Loucy (cell line): ENCODE measurements at regions not wholly inside any gene's neighbourhood (a gene's known extent, or its start where the extent isn't known, plus 50 kb on each side); places are given as distances from the start of the nearest gene placed in this dataset.

Experiments used
- EZH2phosphoT487 ChIP-seq: fragments of 200-600 bp; IDR thresholded peaks from 2 replicates; pipeline ENCODE4 v1.6.1; 2018; ENCODE audit warnings: antibody characterized with exemption, mild to moderate bottlenecking, moderate library complexity, borderline replicate concordance
- TF ChIP-seq, protein P1 (sequence below): fragments of 200-600 bp; sonication (generic); conservative IDR thresholded peaks from 2 replicates; pipeline ENCODE4 v1.5.1; 2014; ENCODE audit warnings: mild to moderate bottlenecking, antibody characterized with exemption, low read length

DNA sequence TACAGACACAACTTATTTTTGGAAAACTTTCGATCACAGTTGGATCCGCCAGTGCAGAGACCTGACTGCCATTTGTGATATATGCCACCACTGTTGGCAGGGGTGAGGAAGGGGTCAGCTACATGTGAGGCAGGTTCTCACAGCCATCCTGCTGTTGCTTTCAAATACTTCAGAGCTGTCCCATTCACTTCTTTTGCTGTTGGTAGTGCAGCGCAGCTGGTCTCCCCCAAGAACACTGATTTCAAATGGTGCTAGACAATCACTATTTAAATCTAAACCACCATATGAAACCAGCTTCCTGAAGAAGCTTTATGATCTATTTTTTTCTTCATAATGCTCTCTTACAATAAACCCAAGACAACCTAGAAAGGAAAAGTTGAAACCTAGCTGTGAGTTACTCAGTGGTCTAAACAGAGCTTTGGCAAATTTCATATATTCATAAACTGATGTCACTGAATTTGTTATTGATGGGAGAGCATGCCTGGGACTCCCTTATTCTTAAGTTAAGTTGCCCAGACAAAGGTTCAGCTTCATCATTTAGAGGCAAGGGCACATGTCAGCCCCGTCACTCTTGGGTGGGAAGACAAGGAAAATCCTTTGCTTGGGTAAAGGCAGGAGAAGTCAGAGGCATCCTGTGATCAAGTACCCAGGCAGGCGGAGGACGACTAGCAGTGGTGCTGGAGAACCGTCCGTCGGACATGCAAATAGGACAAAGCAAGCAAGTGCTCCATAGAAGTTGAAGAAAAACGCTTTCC is 143.4 kb upstream of the KLF14 start:
- TF ChIP-seq, protein P1, sequence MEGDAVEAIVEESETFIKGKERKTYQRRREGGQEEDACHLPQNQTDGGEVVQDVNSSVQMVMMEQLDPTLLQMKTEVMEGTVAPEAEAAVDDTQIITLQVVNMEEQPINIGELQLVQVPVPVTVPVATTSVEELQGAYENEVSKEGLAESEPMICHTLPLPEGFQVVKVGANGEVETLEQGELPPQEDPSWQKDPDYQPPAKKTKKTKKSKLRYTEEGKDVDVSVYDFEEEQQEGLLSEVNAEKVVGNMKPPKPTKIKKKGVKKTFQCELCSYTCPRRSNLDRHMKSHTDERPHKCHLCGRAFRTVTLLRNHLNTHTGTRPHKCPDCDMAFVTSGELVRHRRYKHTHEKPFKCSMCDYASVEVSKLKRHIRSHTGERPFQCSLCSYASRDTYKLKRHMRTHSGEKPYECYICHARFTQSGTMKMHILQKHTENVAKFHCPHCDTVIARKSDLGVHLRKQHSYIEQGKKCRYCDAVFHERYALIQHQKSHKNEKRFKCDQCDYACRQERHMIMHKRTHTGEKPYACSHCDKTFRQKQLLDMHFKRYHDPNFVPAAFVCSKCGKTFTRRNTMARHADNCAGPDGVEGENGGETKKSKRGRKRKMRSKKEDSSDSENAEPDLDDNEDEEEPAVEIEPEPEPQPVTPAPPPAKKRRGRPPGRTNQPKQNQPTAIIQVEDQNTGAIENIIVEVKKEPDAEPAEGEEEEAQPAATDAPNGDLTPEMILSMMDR, result no peak
- no peak for TF ChIP-seq EZH2phosphoT487
